AML-193 (cell line): ENCODE measurements at regions not wholly inside any gene's neighbourhood (a gene's known extent, or its start where the extent isn't known, plus 50 kb on each side); places are given as distances from the start of the nearest gene placed in this dataset.
"Not testable (repeated sequence)": the region's sequence is repeated elsewhere in the genome, so short reads cannot be mapped to it uniquely, and the experiment has no call there.

Experiments used
- DNase-seq, 2 experiments: peaks; one replicate each; lab custom pipeline; 2025; lab: John Stamatoyannopoulos, UW

- no peak for DNase-seq
These were observed 183.3 kb downstream of the DIRAS2 start for GRCh38 chr9:90459321-90459720.

GRCh38 chr9:90460220-90460619, 182.4 kb downstream of the DIRAS2 start:
- DNase-seq = no peak

GRCh38 chr9:90464978-90465377, 177.6 kb downstream of the DIRAS2 start:
- no peak for DNase-seq

GRCh38 chr9:90466441-90466840, 176.2 kb downstream of the DIRAS2 start:
- no peak for DNase-seq

GRCh38 chr9:90469435-90469834, 173.2 kb downstream of the DIRAS2 start:
- no peak for DNase-seq

GRCh38 chr9:90469865-90470387, 172.7 kb downstream of the DIRAS2 start:
- DNase-seq = no peak

- no peak for DNase-seq
These were observed 166.6 kb downstream of the DIRAS2 start for GRCh38 chr9:90476058-90476457.

- DNase-seq = no peak
These were observed 165.1 kb downstream of the DIRAS2 start for GRCh38 chr9:90477535-90477934.

- no peak for DNase-seq
These were observed 163.8 kb downstream of the DIRAS2 start for GRCh38 chr9:90478821-90479220.

- no peak for DNase-seq
These were observed 157.6 kb downstream of the DIRAS2 start for GRCh38 chr9:90485028-90485427.

GRCh38 chr9:90489066-90489465, 153.6 kb downstream of the DIRAS2 start:
- no peak for DNase-seq

- no peak for DNase-seq
These were observed 142.9 kb downstream of the DIRAS2 start for GRCh38 chr9:90499761-90500160.

- DNase-seq = no peak
These were observed 140.5 kb downstream of the DIRAS2 start for GRCh38 chr9:90502134-90502533.

- no peak for DNase-seq
These were observed 138.1 kb downstream of the DIRAS2 start for GRCh38 chr9:90504486-90504885.

GRCh38 chr9:90505695-90506094, 136.9 kb downstream of the DIRAS2 start:
- DNase-seq = no peak

- not testable (repeated sequence) for DNase-seq
These were observed 136.2 kb downstream of the DIRAS2 start for GRCh38 chr9:90506402-90506801.

- no peak for DNase-seq
These were observed 135.0 kb downstream of the DIRAS2 start for GRCh38 chr9:90507621-90508020.

GRCh38 chr9:90508940-90509339, 133.7 kb downstream of the DIRAS2 start:
- no peak for DNase-seq

- no peak for DNase-seq
These were observed 130.9 kb downstream of the DIRAS2 start for GRCh38 chr9:90511711-90512110.

GRCh38 chr9:90514877-90515276, 127.7 kb downstream of the DIRAS2 start:
- DNase-seq = no peak

GRCh38 chr9:90515510-90515909, 127.1 kb downstream of the DIRAS2 start:
- DNase-seq = no peak

GRCh38 chr9:90517103-90517502, 125.5 kb downstream of the DIRAS2 start:
- DNase-seq = no peak

- no peak for DNase-seq
These were observed 120.6 kb downstream of the DIRAS2 start for GRCh38 chr9:90521811-90522570.

GRCh38 chr9:90523958-90524357, 118.7 kb downstream of the DIRAS2 start:
- no peak for DNase-seq
